Retinal pigment epithelial cell (primary cell): ENCODE measurements at regions not wholly inside any gene's neighbourhood (a gene's known extent, or its start where the extent isn't known, plus 50 kb on each side); places are given as distances from the start of the nearest gene placed in this dataset.
"Not testable (repeated sequence)": the region's sequence is repeated elsewhere in the genome, so short reads cannot be mapped to it uniquely, and the experiment has no call there.

ENCODE experiments used
- DNase-seq: peaks from one replicate; pipeline ENCODE4 v3.0.0-alpha.2; 2010; ENCODE audit warnings: low read depth
- H3K4me3 ChIP-seq: 2 replicates; pipeline ENCODE4 v1.5.1; 2011; ENCODE audit warnings: mild to moderate bottlenecking, low read length, control low read depth, moderate library complexity
- CTCF ChIP-seq: conservative IDR thresholded peaks from 2 replicates; pipeline ENCODE4 v1.5.1; 2011; ENCODE audit warnings: low read depth, low read length, control low read depth, inconsistent platforms

- H3K4me3 ChIP-seq, result no peak overlapping the region
- TF ChIP-seq CTCF, result no peak
- no peak for DNase-seq
These were observed 412.9 kb upstream of the NFE2L3 start for GRCh38 chr7:25739143-25739542.

GRCh38 chr7:25742316-25742715 is 409.7 kb upstream of the NFE2L3 start:
- no peak for TF ChIP-seq CTCF
- no peak overlapping the region for H3K4me3 ChIP-seq
- no peak for DNase-seq

GRCh38 chr7:25743670-25744451 is 408.1 kb upstream of the NFE2L3 start:
- not testable (repeated sequence) for DNase-seq, H3K4me3 ChIP-seq

GRCh38 chr7:25750744-25751508 is 401.1 kb upstream of the NFE2L3 start:
- no peak for TF ChIP-seq CTCF
- no peak overlapping the region for H3K4me3 ChIP-seq
- DNase-seq, result no peak

GRCh38 chr7:25752154-25752553 is 399.8 kb upstream of the NFE2L3 start:
- TF ChIP-seq CTCF, result no peak
- DNase-seq, result no peak
- no peak overlapping the region for H3K4me3 ChIP-seq

GRCh38 chr7:25752967-25753791 is 398.8 kb upstream of the NFE2L3 start:
- TF ChIP-seq CTCF, result no peak
- H3K4me3 ChIP-seq, result no peak overlapping the region
- no peak for DNase-seq

- DNase-seq, result no peak
- TF ChIP-seq CTCF, result no peak
- H3K4me3 ChIP-seq, result no peak overlapping the region
These were observed 398.2 kb upstream of the NFE2L3 start for GRCh38 chr7:25753837-25754236.
